HepG2 (cell line): ENCODE measurements at regions not wholly inside any gene's neighbourhood (a gene's known extent, or its start where the extent isn't known, plus 50 kb on each side); places are given as distances from the start of the nearest gene placed in this dataset.

ENCODE experiments used
- CEBPG ChIP-seq: IDR thresholded peaks from 2 replicates; pipeline ENCODE4 v1.6.1; 2016
- CTCF ChIP-seq: sonication (generic); formaldehyde crosslinking; IDR thresholded peaks from 2 replicates; pipeline ENCODE4 v1.5.0; 2020; ENCODE audit warnings: mild to moderate bottlenecking, missing genetic modification reagents, moderate library complexity
- EP300 ChIP-seq, 3 experiments: sonication (generic) in 1 of 3; formaldehyde crosslinking in 1 of 3; IDR thresholded peaks; 2 replicates each; pipeline versions ENCODE4 v1.5.1 to v1.6.1; 2011 to 2020; ENCODE audit warnings: low read depth in 2 of 3, low read length in 2 of 3, borderline replicate concordance in 1 of 3, improper control_type of control experiment in 1 of 3, mild to moderate bottlenecking in 1 of 3, missing genetic modification reagents in 1 of 3, moderate library complexity in 1 of 3
- KAT7 ChIP-seq: IDR thresholded peaks from 2 replicates; pipeline ENCODE4 v1.6.1; 2018; ENCODE audit warnings: borderline replicate concordance, missing compliant biosample characterization
- MAZ ChIP-seq, 2 experiments: sonication (generic) in 1 of 2; formaldehyde crosslinking in 1 of 2; IDR thresholded peaks; 2 replicates each; pipeline versions ENCODE4 v1.5.0 to v1.6.1; 2012 to 2020; ENCODE audit warnings: low read depth in 2 of 2, mild to moderate bottlenecking in 2 of 2, borderline replicate concordance in 1 of 2, improper control_type of control experiment in 1 of 2, low read length in 1 of 2, missing genetic modification reagents in 1 of 2, moderate library complexity in 1 of 2
- POLR2AphosphoS5 ChIP-seq: IDR thresholded peaks from 2 replicates; pipeline ENCODE4 v1.6.1; 2012; ENCODE audit warnings: low read depth, low read length
- SMARCC2 ChIP-seq: fragments of 450-650 bp; IDR thresholded peaks from 2 replicates; pipeline ENCODE4 v1.6.1; 2017; ENCODE audit warnings: antibody characterized with exemption, mild to moderate bottlenecking
- TAF1 ChIP-seq: sonication (generic); formaldehyde crosslinking; IDR thresholded peaks from 2 replicates; pipeline ENCODE4 v1.4.0; 2020; ENCODE audit warnings: missing genetic modification reagents
- TP53 ChIP-seq: sonication (generic); formaldehyde crosslinking; conservative IDR thresholded peaks from 2 replicates; pipeline ENCODE4 v1.4.0; 2020; ENCODE audit warnings: missing genetic modification reagents
- ZNF224 ChIP-seq: sonication (generic); formaldehyde crosslinking; IDR thresholded peaks from 2 replicates; pipeline ENCODE4 v1.5.0; 2020; ENCODE audit warnings: mild to moderate bottlenecking, missing genetic modification reagents

GRCh38 chr5:103973669-103974068 lies 411.1 kb upstream of the NUDT12 start:
- no peak for TF ChIP-seq CEBPG (CRISPR knock-in tag)
- TF ChIP-seq SMARCC2 = no peak
- TF ChIP-seq TP53 (CRISPR knock-in tag) = no peak
- no peak for TF ChIP-seq TAF1 (CRISPR knock-in tag)
- no peak for TF ChIP-seq EP300 (IDR thresholded peaks at IDR 0.05; ENCODE audit: low read depth in 2 of 2, low read length in 2 of 2)
- no peak for TF ChIP-seq EP300 (CRISPR knock-in tag; IDR thresholded peaks at IDR 0.05; ENCODE audit: borderline replicate concordance)
- no peak for TF ChIP-seq POLR2AphosphoS5
- no peak for TF ChIP-seq ZNF224 (CRISPR knock-in tag)
- TF ChIP-seq MAZ (IDR thresholded peaks at IDR 0.05; ENCODE audit: borderline replicate concordance, low read depth, low read length) = no peak
- no peak for TF ChIP-seq MAZ (CRISPR knock-in tag; IDR thresholded peaks at IDR 0.05; ENCODE audit: low read depth)
- TF ChIP-seq CTCF (CRISPR knock-in tag) = no peak
- TF ChIP-seq KAT7 (CRISPR knock-in tag) = no peak
